Vagina (tissue), 2 donors: ENCODE measurements at regions not wholly inside any gene's neighbourhood (a gene's known extent, or its start where the extent isn't known, plus 50 kb on each side); places are given as distances from the start of the nearest gene placed in this dataset.

Experiments used
- POLR2A ChIP-seq, 2 donors: fragments of 450-650 bp; IDR thresholded peaks; one replicate each; pipeline ENCODE4 v1.6.1; 2017; ENCODE audit warnings: antibody characterized with exemption in 2 of 2, mild to moderate bottlenecking in 2 of 2, moderate library complexity in 2 of 2
- TF ChIP-seq, protein P1 (sequence below), 3 experiments: fragments of 450-650 bp in 2 of 3; fragments of 200-600 bp in 1 of 3; sonication (generic) in 1 of 3; IDR thresholded peaks; one replicate each; pipeline ENCODE4 v1.5.1; 2017 to 2019; ENCODE audit warnings: antibody characterized with exemption in 3 of 3, mild to moderate bottlenecking in 2 of 3, moderate library complexity in 2 of 3

DNA sequence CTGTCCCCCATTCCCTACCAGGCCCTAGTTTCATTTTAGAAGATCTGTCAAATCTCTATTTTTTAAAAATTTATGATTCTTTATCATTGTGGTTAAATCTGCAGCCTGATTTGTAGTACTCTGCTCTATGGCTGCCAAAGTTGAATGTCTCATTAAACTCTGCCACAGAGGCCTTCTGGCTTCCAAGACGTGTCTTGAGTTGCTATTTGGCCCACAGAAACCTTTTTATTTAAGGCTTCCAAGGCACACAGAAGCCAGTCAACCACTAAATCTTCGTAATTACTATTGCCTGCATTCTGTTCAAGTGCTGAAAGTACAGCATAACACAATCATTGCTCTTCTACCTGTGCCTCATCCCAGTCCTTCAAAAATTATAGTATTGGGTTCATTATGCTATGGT is 971.0 kb downstream of the NCAM2 start:
- TF ChIP-seq, protein P1, sequence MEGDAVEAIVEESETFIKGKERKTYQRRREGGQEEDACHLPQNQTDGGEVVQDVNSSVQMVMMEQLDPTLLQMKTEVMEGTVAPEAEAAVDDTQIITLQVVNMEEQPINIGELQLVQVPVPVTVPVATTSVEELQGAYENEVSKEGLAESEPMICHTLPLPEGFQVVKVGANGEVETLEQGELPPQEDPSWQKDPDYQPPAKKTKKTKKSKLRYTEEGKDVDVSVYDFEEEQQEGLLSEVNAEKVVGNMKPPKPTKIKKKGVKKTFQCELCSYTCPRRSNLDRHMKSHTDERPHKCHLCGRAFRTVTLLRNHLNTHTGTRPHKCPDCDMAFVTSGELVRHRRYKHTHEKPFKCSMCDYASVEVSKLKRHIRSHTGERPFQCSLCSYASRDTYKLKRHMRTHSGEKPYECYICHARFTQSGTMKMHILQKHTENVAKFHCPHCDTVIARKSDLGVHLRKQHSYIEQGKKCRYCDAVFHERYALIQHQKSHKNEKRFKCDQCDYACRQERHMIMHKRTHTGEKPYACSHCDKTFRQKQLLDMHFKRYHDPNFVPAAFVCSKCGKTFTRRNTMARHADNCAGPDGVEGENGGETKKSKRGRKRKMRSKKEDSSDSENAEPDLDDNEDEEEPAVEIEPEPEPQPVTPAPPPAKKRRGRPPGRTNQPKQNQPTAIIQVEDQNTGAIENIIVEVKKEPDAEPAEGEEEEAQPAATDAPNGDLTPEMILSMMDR (IDR thresholded peaks at IDR 0.05) = no peak
- no peak for TF ChIP-seq POLR2A (IDR thresholded peaks at IDR 0.05)
